Glutamatergic neuron (in vitro differentiated cells): ENCODE measurements at regions not wholly inside any gene's neighbourhood (a gene's known extent, or its start where the extent isn't known, plus 50 kb on each side); places are given as distances from the start of the nearest gene placed in this dataset.

Experiments used
- DNase-seq: peaks from one replicate; pipeline ENCODE4 v3.0.0; 2022
- H3K27ac Mint-ChIP-seq: one replicate; pipeline ENCODE4 v1.8.0; 2020; ENCODE audit warnings: mild to moderate bottlenecking, mixed read lengths, inconsistent platforms; ENCODE audit not compliant: unreplicated experiment
- H3K27me3 Mint-ChIP-seq: one replicate; pipeline ENCODE4 v1.8.0; 2020; ENCODE audit warnings: mild to moderate bottlenecking, moderate library complexity, mixed read lengths, inconsistent platforms; ENCODE audit not compliant: unreplicated experiment
- H3K36me3 Mint-ChIP-seq: one replicate; pipeline ENCODE4 v1.8.0; 2020; ENCODE audit warnings: mild to moderate bottlenecking, mixed read lengths, inconsistent platforms; ENCODE audit not compliant: unreplicated experiment
- H3K4me1 Mint-ChIP-seq: one replicate; pipeline ENCODE4 v1.8.0; 2020; ENCODE audit warnings: mild to moderate bottlenecking, low read depth, mixed read lengths, inconsistent platforms; ENCODE audit not compliant: unreplicated experiment
- H3K4me3 Mint-ChIP-seq: one replicate; pipeline ENCODE4 v1.8.0; 2020; ENCODE audit warnings: mild to moderate bottlenecking, mixed read lengths, inconsistent platforms; ENCODE audit not compliant: unreplicated experiment
- H3K9me3 Mint-ChIP-seq: one replicate; pipeline ENCODE4 v1.8.0; 2020; ENCODE audit warnings: mild to moderate bottlenecking, moderate library complexity, mixed read lengths, inconsistent platforms; ENCODE audit not compliant: unreplicated experiment
- TF ChIP-seq, protein P1 (sequence below): fragments of 200-600 bp; sonication (generic); IDR thresholded peaks from one replicate; pipeline ENCODE4 v1.5.0; 2021; ENCODE audit not compliant: partially characterized antibody, unreplicated experiment

DNA sequence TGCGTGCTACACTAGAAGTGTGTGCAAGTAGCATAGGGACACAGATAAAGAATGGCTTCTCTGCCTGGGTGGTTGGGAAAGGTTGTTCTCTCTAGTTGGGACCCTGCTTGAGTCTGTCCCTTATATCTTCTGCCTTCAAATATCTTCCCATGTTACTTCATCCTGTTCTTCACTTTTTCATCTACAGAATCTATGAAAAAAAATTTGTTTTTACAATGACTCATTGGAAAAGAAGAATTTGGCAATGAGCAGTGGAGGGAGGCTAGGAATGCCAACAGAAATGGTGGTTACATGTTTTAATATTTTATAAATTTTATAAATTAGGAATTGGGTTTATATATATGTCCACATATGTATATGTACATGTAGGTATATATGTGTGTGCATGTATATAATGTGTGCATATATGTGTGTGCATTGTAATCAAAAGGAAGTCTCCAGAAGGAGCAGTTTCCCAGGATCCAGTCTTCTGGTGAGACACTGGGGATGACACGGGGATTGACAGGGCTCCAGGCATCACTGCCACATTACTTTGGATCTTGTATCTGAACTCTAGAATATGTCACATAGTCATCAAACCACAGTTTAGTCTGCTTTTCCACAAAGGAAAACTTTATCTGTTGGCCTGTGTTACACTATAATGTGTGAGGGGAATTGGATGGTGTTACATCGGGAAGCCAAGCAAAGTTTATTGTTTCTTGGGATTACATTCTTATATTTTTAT is 75.3 kb upstream of the RIPOR2 start:
- DNase-seq, result no peak
- H3K27me3 Mint-ChIP-seq, result no peaks in the 10 kb centered on the region
- no peaks in the 10 kb centered on the region for H3K36me3 Mint-ChIP-seq
- peaks cover 11% of the 10 kb centered on the region for H3K4me1 Mint-ChIP-seq
- TF ChIP-seq, protein P1, sequence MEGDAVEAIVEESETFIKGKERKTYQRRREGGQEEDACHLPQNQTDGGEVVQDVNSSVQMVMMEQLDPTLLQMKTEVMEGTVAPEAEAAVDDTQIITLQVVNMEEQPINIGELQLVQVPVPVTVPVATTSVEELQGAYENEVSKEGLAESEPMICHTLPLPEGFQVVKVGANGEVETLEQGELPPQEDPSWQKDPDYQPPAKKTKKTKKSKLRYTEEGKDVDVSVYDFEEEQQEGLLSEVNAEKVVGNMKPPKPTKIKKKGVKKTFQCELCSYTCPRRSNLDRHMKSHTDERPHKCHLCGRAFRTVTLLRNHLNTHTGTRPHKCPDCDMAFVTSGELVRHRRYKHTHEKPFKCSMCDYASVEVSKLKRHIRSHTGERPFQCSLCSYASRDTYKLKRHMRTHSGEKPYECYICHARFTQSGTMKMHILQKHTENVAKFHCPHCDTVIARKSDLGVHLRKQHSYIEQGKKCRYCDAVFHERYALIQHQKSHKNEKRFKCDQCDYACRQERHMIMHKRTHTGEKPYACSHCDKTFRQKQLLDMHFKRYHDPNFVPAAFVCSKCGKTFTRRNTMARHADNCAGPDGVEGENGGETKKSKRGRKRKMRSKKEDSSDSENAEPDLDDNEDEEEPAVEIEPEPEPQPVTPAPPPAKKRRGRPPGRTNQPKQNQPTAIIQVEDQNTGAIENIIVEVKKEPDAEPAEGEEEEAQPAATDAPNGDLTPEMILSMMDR, result no peak
- no peaks in the 10 kb centered on the region for H3K9me3 Mint-ChIP-seq
- H3K27ac Mint-ChIP-seq, result no peak overlapping the region
- H3K4me3 Mint-ChIP-seq, result no peak overlapping the region

DNA sequence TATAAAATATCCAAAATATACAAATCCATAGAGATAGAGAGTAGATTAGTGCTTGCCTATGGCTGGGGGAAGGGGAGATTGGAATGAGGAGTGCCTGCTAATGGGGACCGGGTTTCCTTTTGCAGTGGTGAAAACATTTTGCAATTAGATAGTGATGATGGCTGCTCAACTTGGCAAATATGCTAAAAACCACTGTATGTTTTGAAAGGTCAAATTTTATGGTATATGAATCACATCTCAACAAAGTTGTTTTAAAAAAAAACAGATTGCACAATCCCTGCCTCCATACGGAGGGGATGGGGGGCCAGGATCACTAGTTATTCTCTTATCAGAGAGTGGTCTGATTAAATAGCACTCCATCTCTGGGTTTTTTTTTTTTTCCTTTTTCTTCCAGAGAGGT is 76.9 kb upstream of the RIPOR2 start:
- Mint-ChIP-seq H3K36me3 (no peaks in the 10 kb centered on the region), H3K9me3 (no peaks in the 10 kb centered on the region), H3K27ac (no peak overlapping the region), H3K27me3 (no peaks in the 10 kb centered on the region), H3K4me3 (no peak overlapping the region), H3K4me1 (peaks cover 16% of the 10 kb centered on the region)
- TF ChIP-seq, protein P1, result no peak
- no peak for DNase-seq

DNA sequence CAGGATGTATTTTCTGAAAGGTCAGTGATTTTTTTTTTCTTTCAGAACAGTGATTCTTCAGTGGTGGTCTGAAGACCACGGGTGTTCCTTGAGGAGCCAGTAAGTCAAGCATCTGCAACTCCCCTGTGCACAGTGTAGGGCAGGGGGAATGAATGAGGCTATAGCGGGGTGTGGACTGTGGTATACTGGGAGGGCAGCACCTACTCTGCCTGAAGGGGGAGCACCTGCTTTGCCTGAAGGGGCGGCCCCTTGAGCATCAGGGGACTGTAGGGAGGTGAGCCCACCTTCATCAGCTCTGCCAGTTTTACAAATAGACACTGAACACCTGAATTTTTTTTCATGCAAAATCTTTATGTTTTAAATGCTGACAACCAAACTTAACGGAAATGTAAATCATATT is 77.5 kb upstream of the RIPOR2 start:
- Mint-ChIP-seq H3K27ac (peak overlapping the region; percentile 15), H3K4me3 (no peak overlapping the region), H3K36me3 (no peaks in the 10 kb centered on the region), H3K4me1 (peaks cover 16% of the 10 kb centered on the region), H3K9me3 (no peaks in the 10 kb centered on the region), H3K27me3 (no peaks in the 10 kb centered on the region)
- TF ChIP-seq, protein P1, result no peak
- DNase-seq, result no peak

DNA sequence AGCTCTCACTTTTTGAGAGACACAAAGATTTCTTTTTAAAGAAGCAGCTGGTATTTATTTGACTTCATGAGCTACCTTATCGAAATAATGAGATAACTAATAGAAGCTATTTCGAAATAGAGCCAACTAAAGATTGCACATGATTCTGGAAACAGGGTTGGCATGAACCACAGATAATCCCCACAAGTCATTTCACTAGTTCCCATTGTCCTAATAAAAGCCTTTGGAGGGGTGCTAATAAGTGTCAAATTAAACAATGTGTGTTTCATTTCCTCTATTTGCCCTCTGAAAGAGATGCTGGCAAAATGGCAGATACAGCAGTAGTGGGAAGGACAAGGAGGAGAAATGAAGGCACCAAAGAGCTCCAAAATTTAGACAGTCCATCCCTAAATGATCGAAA is 78.6 kb upstream of the RIPOR2 start:
- TF ChIP-seq, protein P1, result no peak
- Mint-ChIP-seq H3K27ac (no peak overlapping the region), H3K4me1 (peaks cover 16% of the 10 kb centered on the region), H3K27me3 (no peaks in the 10 kb centered on the region), H3K9me3 (no peaks in the 10 kb centered on the region), H3K4me3 (no peak overlapping the region), H3K36me3 (no peaks in the 10 kb centered on the region)
- no peak for DNase-seq

DNA sequence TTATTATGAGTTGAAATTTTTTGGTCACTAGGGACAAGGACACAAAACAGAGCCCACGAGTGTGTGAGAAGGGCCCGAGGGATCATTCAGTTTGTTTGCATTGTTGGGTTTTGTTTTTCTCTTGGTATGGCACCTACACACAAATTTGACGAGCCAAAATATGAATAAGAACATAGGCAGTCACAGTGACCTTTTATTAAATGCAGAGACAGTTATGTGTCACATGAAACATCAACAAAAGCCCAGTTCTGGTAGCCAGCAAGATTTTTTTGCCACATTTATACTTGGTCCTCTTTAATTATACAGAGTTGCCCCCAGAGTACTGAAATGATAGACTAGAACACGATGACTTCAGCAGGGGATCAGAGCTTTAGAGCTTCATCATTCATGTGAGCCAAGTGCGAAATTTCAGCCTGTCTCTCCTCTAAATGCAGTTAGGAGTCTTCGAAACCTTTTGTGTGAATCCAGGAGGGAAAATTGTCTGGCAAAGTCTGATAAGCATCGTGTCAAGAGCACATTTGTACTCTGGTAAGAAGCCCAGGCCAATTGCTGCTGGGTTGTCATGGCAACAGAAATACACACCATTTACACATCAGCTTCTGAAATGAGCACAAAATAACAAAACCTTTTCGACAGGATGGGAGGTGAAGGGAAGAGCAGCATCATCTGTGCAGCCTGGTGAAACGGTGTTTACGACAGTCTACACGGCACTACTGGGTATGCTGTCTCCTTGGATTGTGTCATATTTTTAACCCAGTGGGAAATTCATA is 79.2 kb upstream of the RIPOR2 start:
- Mint-ChIP-seq H3K4me3 (no peak overlapping the region), H3K9me3 (no peaks in the 10 kb centered on the region), H3K36me3 (no peaks in the 10 kb centered on the region), H3K4me1 (peaks cover 16% of the 10 kb centered on the region), H3K27me3 (no peaks in the 10 kb centered on the region), H3K27ac (peak overlapping the region; percentile 0)
- TF ChIP-seq, protein P1, result no peak
- DNase-seq, result no peak
